Limb (tissue), 2 donors: ENCODE measurements at regions not wholly inside any gene's neighbourhood (a gene's known extent, or its start where the extent isn't known, plus 50 kb on each side); places are given as distances from the start of the nearest gene placed in this dataset.
A peak's percentile ranks its signal among the peaks of the same experiment; 100 is the strongest.
"Not testable (repeated sequence)": the region's sequence is repeated elsewhere in the genome, so short reads cannot be mapped to it uniquely, and the experiment has no call there.

Experiments used
- DNase-seq, 2 donors: peaks; one replicate each; pipeline ENCODE4 v3.0.0-alpha.2; 2016; ENCODE audit errors: extremely low spot score in 2 of 2

GRCh38 chr10:121369616-121370015 is 228.6 kb downstream of the FGFR2 start:
- peak in 1 of 2 donors; percentile 25 for DNase-seq

DNA sequence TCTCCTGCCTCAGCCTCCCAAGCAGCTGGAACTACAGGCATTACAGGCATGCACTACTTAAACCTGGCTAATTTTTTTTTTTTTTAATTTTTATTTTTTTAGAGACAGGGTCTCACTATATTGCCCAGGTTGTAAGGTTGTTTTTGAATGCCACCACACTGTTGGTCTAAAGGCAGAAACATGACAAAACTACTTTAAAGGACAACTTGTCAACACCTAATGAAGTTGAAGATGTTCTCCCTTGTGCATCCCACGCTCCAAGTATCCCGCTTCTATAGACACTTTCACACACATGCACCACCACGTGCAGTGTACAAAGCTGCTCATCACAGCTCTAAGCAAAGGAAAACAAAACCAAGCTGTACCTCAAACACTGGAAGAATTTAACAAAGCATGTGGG is 226.4 kb downstream of the FGFR2 start:
- DNase-seq: no peak

DNA sequence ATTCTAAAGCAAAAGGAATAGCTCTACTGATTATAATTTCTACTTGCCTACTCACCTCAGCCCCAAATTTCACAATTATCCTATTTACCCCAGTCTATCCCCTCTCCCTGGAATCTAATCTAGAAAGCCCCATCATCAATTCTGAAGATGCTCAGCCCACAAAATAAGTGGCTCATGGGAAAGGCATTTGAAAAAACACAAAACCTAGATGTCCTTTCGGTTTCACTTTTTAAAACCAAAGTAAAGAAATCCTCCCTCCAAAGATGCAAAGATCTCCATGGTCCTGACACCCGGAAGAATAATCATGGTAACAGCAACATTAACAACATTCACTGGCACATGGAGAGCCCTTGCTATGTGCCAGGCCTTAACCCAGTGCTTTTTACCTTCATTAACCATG is 224.8 kb downstream of the FGFR2 start:
- DNase-seq: no peak

- DNase-seq: no peak
Measured at GRCh38 chr10:121374121-121374520, 224.1 kb downstream of the FGFR2 start.

GRCh38 chr10:121375172-121375571 is 223.1 kb downstream of the FGFR2 start:
- DNase-seq: no peak

DNA sequence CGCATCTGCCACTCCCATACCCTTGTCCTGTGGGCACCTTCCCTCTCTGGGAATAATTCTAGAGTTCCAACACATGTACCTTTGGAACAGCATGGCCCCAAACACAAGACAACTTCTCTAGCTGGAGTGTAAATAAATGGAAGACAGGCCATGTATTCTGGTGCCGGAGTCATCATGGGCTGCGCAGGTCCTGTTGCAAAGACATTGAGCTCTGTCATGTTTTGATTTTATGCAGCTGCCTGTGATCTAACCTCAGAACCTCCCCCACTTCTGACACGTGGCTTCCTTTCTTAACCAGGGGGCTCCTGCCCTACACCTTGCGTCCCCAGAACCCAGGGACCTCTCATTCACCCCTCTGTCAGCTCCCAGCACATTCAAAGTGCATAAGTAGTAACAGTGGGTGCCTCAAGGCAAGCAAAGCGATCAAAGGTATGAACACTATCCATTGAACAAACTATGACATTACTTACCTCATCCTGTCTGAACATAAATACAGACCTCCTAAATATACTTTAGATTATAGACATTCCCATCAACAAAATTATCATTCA is 219.9 kb downstream of the FGFR2 start:
- DNase-seq: no peak

- DNase-seq: no peak
Measured at GRCh38 chr10:121379013-121379412, 219.2 kb downstream of the FGFR2 start.

DNA sequence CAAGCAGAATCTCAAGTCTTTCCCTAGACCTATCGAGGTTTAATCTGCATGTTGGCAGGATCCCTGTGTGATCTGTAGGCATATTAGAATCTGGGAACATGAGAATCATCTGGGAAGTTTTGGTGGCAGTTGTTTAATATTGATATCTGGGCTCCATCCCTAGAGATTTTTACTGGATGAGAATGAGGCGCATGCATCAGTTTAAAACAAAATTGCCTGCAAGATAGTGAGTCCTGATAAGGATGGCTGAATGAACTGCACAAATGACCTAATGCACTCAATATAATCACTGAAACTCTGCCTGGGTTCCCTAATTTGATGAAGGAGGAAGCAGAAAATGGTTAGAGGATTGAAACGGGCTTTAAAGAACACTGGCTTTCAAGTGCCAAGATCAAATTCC is 218.0 kb downstream of the FGFR2 start:
- DNase-seq: no peak

DNA sequence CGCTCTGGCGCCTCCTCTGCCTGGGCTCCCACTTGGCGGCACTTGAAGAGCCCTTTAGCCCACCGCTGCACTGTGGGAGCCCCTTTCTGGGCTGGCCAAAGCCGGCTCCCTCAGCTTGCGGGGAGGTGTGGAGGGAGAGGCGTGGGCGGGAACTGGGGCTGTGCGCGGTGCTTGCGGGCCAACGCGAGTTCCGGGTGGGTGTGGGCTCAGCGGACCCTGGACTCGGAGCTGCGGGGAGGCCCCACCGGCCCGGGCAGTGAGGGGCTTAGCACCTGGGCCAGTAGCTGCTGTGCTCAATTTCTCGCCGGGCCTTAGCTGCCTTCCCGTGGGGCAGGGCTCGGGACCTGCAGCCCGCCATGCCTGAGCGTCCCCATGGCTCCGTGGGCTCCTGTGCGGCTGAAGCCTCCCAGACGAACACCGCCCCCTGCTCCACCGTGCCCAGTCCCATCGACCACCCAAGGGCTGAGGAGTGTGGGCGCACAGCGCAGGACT is 216.2 kb downstream of the FGFR2 start:
- DNase-seq: not testable (repeated sequence)

GRCh38 chr10:121385136-121385535 is 213.1 kb downstream of the FGFR2 start:
- no peak for DNase-seq

- DNase-seq: no peak
Measured at GRCh38 chr10:121392657-121393056, 205.6 kb downstream of the FGFR2 start.

- no peak for DNase-seq
Measured at GRCh38 chr10:121393522-121393921, 204.7 kb downstream of the FGFR2 start.

- not testable (repeated sequence) for DNase-seq
Measured at GRCh38 chr10:121400507-121400906, 197.7 kb downstream of the FGFR2 start.

- no peak for DNase-seq
Measured at GRCh38 chr10:121403527-121403926, 194.7 kb downstream of the FGFR2 start.

DNA sequence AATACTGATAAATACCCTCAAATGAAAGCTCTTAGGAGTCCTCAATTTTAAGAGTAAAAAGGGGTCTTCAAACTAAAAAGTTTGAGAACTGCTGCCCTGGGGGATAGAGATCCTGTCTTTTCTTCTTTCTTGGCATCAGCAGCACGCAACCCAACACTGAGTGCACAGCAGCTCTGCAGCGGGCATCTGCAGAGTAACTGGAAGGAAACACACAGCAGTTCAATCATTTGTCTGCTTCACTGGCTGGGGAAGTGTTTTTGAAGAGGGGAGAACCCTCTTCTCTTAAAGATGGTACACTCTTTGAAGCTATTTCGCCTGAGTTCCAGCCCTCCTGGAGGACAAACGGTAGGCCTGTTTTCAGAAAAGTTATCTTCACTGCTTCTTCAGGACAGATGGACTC is 193.6 kb downstream of the FGFR2 start:
- no peak for DNase-seq

DNA sequence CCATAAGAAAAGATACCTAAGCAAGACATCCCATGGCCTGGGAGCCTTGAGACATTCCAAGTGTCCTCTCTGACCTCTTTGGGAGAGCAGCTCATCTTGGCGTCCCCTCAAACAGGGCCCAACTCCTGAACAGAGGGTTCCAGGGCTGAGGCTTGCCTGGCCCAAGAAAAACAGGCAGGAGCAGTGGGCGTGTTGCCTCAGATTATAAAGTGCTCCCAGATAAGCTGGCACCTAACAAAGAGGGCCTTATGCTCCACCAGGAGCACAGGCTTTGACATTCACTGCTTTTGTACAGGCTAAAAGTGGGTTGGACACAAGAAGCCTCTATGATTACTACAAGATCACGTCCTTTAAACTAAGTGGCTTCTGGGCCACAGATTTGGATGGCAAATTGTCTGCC is 193.1 kb downstream of the FGFR2 start:
- no peak for DNase-seq

GRCh38 chr10:121405549-121405948 is 192.7 kb downstream of the FGFR2 start:
- no peak for DNase-seq

GRCh38 chr10:121405953-121406352 is 192.3 kb downstream of the FGFR2 start:
- DNase-seq: no peak

DNA sequence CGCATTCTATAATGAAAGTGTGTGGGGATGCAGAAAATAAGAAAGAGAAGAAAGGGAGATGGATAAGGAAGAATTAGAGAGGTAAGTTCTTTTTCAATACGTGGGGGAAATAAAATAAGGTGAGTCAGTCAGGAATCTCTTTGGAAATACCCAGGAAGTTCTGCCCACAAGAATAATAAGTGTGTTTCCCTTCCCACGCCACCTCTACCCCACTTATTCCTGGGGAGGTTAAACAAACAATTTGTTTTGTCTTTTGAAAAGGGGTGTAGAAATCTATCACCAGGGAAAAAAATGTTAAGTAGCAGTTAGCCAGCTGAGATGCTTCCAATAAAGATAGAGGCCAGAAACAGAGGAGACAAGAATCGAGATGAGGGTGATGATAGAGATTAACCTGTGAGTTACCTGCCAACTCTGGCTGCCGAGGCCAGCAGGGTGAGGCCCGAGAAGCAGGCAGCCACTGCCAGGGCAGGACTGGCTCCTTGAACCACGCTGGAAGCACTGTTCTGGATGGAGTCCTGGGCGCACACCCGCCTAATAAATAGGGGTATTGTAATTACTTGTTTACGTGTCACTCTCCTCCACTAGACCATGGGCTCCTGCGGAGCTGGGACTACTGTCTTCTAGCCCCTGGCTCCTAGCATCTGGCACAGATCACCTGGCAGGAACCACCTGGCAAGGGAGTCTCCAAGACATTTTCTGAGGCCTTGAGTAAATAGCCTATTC is 191.3 kb downstream of the FGFR2 start:
- DNase-seq: no peak

DNA sequence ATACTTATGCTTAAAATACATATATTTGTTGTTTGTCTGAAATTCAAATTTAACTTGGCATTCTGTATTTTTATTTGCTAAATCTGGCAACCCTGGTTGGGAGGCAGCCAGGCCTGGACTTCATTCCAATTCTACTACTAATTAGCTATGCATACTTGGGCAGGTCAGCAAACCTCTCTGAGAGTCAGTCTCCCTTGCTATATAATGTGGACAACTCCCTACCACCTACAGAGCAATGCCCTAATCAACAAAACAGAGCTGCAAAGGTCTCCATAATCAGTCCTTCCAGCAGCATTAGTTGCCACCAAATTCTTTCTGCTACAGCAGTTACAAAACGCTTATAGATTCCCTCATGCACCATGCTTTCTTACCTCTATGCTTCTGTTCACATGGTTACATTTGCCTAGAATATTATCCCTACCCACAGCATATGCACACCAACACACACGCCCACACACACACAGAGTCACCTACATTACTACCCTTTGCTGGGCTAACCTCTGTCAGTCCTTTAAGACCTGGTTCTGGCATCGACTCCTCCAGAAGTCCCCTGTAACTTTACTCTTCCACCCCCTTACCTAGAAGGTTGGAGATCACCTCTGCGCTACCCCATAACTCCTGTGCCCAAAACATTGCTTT is 188.7 kb downstream of the FGFR2 start:
- DNase-seq: no peak

GRCh38 chr10:121411004-121411403 is 187.2 kb downstream of the FGFR2 start:
- DNase-seq: no peak

DNA sequence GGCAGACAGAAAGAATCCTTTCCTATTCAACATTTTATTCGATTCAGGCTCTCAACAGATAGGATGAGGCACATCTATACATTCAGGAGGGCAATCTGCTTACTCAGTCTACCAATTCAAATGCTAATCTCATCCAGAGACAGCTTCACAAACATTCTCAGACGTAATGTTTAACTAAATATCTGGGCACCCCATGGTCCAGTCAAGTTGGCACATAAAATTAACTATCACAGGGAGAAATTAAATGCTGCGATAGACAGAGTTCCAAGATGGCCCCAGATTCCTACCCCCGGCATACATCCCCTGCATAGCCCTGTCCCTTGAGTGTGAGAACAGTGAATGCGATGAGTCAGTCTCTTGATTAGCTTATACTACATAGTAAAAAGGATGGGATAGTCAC is 184.3 kb downstream of the FGFR2 start:
- DNase-seq: no peak
